SIG-M5 treated with dmso at 0.1 percent for 504 hours (cell line): ENCODE measurements at regions not wholly inside any gene's neighbourhood (a gene's known extent, or its start where the extent isn't known, plus 50 kb on each side); places are given as distances from the start of the nearest gene placed in this dataset.

Experiments
- DNase-seq: peaks from one replicate; lab custom pipeline; 2025; ENCODE audit not compliant: unreplicated experiment; lab: John Stamatoyannopoulos, UW

GRCh38 chr14:84751745-84752144 is 778.2 kb upstream of the FLRT2 start:
- no peak for DNase-seq

GRCh38 chr14:84760489-84761126 is 769.3 kb upstream of the FLRT2 start:
- no peak for DNase-seq

DNA sequence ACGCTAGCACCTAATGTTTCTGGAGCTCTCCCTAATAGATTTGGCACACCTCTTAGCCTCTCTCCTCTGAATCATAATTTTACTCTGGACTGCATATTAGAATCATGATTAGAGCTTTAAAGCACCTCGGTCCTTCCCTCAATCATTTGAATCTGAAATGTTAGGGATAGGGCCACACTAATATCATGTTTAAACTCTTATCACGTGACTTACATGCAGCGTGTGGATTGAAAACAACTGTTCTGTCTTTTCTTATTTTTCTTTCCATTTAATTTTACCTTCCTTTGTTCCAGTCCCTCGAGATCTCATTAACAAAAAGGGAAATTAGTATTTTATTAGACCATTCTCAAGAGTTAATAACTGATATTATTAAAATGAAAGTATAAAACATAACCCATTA is 762.5 kb upstream of the FLRT2 start:
- no peak for DNase-seq

- DNase-seq = no peak
Observed at GRCh38 chr14:84770030-84770429, 759.9 kb upstream of the FLRT2 start.

GRCh38 chr14:84777356-84777755 is 752.6 kb upstream of the FLRT2 start:
- no peak for DNase-seq

GRCh38 chr14:84782902-84783301 is 747.0 kb upstream of the FLRT2 start:
- no peak for DNase-seq

DNA sequence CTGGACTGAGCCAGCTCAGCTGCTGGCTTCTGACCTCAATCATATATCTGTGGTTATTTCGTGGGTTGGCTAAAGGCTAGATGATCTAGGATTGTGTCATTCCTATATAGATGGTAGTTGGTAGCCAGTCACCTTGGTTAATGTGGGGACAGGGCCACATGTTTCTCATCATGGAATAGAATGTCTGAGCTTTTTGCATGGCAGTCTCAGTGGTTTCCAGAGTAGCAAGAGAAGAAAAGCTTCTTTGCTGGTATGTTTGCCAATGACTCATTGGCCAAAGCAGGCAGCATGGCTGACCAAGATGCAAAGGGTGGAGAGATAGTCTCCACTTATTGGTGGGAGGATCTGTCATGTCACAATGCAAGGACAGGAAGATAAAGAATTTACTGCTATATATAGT is 746.4 kb upstream of the FLRT2 start:
- no peak for DNase-seq

DNA sequence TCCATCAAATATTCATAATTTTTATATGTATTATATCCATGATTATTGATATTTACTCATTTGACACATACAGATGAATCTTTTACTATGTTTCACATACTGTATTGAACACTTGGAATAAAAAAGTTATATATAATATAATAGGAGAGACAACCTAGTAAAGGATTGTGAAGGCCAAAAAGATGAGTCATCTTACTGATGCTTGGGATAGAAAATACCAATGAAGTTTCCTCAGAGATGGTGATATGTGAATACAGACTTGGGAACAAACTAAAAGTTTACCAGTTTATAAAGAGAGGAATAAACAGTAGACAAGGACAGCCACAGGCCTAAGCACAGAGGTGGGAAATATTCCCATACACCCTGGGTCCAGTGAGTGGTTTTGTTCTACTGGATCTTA is 743.9 kb upstream of the FLRT2 start:
- DNase-seq = no peak

- DNase-seq = no peak
Observed at GRCh38 chr14:84789012-84789411, 740.9 kb upstream of the FLRT2 start.

DNA sequence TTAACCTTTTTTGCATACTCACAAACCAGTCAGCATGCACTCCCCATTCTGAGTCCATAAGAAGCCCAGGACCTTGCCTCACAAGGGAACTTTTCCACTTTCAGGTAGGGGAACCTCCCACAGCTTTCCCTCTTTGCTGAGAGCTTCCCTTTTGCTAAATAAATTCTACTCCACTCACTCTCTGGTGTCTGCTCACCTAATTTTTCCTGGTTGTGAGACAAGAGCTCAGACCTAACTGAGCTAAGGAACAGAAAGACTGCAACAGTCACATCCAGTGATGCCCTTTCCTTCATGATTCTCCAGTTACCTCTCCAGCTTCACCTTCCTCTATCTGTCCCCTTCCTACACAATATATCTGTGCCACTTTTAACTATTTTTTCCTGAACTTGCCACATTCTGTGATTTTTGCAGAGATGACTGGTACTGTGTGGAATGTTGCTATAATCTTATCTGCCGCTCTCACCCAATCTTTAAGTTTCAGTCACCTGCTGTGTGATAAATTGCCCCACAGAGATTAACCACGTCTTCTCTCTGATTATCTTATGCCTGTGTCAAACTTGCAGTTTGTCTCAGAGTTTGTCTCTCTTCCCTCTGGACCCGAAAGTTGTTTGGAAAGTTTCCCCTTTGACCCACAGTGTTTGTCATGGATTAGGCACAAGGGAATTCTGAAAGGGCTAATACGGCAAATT is 737.1 kb upstream of the FLRT2 start:
- DNase-seq = no peak

DNA sequence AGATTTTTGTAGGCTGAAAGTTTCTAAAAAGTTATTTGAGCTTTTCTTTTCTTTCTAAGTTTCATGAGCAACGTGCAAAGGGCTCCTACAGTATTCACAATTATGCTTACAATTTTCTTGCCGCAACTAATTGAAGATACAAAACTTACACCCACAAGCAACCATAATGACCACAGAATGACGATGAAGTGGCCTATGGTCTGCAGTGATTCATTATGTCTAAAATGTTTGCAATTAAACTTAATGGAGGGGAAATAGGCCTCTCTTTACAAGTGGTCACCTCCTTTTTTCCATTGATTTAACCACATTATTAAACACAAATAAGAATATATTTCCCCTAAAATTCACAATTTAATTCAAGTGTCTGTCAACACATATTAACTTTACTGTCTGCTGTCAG is 732.6 kb upstream of the FLRT2 start:
- no peak for DNase-seq

GRCh38 chr14:84804468-84804867 is 725.5 kb upstream of the FLRT2 start:
- DNase-seq = no peak

DNA sequence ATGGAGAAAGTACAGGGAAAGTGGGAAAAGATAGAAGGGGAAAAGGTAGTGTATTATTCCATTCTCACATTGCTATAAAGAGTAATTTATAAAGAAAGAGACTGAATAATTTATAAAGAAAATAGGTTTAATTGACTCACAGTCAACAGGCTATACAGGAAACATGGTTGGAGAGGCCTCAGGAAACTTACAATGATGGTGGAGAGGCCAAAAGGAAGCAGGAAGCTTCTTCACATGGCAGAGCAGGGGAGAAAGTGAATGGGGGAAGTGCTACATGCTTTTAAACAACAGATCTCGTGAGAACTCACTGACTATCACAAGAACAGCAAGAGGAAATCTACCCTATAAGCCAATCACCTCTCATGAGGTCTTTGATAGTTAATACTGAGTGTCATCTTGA is 725.0 kb upstream of the FLRT2 start:
- DNase-seq = no peak

- DNase-seq = no peak
Observed at GRCh38 chr14:84806181-84806580, 723.8 kb upstream of the FLRT2 start.

DNA sequence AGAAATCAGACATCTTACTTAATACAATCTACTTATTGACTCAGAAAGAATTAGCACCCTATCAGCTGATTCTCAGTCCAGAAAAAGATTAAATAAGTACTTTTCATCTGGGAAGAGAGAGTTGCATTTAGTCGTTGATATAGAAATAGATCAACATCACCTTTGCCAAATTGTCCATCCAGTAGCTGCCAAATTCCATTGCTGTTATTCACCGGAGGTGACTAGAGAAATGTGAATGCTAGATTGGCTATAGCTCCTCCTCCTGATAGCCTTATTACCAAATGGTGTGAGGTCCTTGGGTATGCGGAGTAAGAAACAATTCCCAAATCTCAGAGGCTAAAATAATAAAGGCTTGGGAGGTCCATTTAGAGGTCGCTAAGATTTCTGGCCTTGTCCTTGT is 723.3 kb upstream of the FLRT2 start:
- no peak for DNase-seq

DNA sequence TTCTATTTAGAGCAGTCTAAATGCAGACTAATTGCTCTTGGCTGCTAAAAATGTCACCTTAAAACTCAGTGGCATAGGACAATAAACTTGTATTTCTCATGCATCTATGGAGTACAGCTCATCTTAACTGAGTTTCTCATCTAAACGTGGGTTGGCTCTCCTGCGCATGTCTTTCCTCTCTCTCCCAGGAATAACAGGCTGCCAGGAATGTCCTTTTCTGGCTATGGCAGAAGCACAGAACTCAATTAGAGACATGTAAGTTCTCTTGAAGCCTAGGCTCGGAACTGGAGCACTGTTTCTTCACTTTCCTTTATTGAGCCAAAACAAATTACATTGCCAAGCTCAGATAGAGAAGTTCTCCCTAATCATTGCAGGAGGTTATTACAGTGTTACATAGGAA is 722.3 kb upstream of the FLRT2 start:
- no peak for DNase-seq

GRCh38 chr14:84809158-84809557 is 720.8 kb upstream of the FLRT2 start:
- no peak for DNase-seq

DNA sequence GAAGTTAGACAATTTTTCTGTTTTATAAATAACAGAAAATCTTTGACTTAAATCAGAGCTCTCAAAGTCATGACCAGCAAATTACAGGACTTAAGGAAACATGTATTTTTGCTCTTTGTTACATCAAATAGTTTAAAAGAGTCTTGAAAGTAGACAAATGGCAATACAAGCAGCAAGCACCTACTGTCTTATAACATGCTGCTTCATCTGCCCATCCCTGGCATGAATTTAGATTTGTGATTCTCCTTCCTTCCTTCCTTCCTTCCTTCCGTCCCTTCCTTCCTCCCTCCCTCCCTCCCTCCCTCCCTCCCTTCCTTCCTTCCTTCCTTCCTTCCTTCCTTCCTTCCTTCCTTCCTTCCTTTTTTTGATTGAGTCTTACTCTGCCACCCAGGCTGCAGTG is 715.6 kb upstream of the FLRT2 start:
- no peak for DNase-seq

DNA sequence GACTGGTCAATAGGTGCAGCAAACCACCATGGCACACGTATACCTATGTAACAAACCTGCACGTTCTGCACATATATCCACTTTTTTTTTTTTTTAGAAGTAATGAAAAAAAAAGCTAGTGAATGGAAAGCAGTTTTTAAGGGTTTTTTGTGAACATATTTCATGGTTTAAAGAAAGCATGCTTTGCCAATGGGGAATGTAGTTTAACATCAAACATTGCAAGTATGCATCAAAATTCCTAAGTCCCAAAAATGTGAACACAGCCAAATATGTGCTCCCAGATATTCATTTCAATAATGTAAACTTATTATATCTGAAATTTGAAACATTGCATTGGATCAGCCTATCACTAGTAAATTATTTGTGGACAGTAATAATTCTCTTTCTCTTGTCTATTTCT is 710.4 kb upstream of the FLRT2 start:
- no peak for DNase-seq

DNA sequence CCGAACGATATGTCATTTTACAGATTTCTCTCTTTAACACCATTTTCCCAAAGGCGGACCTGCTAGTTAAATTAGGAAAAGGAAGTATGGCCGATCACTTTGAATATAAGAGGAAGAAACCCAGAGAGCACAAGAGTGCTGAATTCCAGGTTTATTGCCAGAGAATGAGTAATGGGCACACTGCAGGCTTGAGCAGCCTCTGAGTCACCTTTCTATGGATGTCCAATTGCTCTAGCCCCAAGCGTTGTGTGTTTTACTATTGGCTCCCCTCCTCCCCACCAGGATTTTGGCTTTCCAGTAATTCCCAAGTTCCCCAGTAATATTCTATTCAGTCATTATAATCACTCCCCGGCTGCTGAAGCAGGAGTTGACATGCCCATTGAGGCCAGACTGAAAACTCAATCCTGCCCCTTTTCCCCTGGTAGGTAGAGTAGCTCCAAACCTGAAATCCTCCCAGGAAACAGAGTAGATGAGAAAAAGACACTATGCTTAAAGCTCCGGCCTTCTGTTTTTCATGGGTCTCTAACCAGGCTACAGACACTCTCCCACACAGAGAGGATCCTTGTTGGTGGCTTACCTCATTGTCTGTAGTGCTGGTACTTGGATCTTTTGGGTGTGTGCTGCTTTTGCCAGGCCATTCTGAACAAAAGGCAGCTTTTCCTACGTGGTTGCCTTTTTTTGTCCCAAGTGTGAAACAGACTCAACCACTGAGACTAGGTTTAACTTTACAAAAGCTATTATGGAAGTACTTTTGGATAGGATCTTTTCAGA is 704.3 kb upstream of the FLRT2 start:
- DNase-seq = no peak

DNA sequence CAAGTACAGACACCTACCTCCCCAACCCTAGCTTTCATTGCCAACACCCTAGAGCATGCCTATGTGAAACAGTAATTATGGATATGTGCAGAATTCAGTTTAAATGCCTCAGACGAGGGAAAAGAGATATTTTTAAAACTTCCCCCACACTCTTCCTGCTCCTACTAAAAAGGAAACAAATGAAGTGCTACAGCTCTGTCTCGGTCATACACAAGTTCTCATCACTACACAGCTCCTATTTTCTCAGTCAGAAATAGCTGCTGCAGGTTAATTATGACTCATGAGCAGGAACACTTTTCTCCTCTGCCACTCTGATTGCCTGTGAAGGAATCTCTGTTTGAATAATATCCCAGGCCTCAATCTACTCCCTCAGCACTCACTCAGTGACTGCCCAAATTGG is 703.6 kb upstream of the FLRT2 start:
- no peak for DNase-seq

- DNase-seq = no peak
Observed at GRCh38 chr14:84850595-84850994, 679.3 kb upstream of the FLRT2 start.
